ENCODE measurements at regions not wholly inside any gene's neighbourhood (a gene's known extent, or its start where the extent isn't known, plus 50 kb on each side); places are given as distances from the start of the nearest gene placed in this dataset.

DNA sequence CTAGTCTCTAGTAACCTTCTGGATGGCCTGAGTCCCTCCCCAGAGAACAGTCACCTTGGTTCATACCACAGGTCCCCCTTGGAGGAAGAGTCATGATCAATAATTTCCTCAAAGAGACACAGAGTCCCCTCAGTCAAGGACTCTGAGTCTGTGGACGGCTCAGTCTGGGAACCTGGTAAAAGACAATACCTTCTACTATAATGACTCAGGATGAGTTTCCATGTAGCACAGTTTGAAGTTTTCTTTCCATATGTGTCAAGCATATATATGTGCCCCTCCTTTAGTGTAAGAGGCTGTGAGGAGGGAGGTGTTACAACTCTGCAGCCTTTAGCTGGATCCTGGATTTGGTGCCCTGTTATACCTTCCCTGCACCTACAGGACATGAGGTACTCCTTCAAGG, 54.4 kb upstream of the TSKU start:
- no peaks in the 10 kb centered on the region for H3K36me3 Mint-ChIP-seq
- H3K9me3 Mint-ChIP-seq: no peaks in the 10 kb centered on the region
- H3K27ac Mint-ChIP-seq: no peak overlapping the region
- no peak for DNase-seq (ENCODE audit: low spot score in 2 of 2, unreplicated experiment in 2 of 2)
- TF ChIP-seq, protein P1, sequence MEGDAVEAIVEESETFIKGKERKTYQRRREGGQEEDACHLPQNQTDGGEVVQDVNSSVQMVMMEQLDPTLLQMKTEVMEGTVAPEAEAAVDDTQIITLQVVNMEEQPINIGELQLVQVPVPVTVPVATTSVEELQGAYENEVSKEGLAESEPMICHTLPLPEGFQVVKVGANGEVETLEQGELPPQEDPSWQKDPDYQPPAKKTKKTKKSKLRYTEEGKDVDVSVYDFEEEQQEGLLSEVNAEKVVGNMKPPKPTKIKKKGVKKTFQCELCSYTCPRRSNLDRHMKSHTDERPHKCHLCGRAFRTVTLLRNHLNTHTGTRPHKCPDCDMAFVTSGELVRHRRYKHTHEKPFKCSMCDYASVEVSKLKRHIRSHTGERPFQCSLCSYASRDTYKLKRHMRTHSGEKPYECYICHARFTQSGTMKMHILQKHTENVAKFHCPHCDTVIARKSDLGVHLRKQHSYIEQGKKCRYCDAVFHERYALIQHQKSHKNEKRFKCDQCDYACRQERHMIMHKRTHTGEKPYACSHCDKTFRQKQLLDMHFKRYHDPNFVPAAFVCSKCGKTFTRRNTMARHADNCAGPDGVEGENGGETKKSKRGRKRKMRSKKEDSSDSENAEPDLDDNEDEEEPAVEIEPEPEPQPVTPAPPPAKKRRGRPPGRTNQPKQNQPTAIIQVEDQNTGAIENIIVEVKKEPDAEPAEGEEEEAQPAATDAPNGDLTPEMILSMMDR (IDR thresholded peaks at IDR 0.05; ENCODE audit: unreplicated experiment): no peak
- no peaks in the 10 kb centered on the region for H3K4me1 Mint-ChIP-seq
- peaks cover 40% of the 10 kb centered on the region for H3K27me3 Mint-ChIP-seq (ENCODE audit: low read depth)
- no peak overlapping the region for H3K4me3 Mint-ChIP-seq

GRCh38 chr11:76729214-76729613, 53.9 kb upstream of the TSKU start:
- DNase-seq (ENCODE audit: low spot score in 2 of 2, unreplicated experiment in 2 of 2): no peak
- Mint-ChIP-seq H3K9me3 (no peaks in the 10 kb centered on the region), H3K36me3 (no peaks in the 10 kb centered on the region), H3K27me3 (ENCODE audit: low read depth) (peaks cover 36% of the 10 kb centered on the region), H3K27ac (no peak overlapping the region), H3K4me3 (no peak overlapping the region), H3K4me1 (peaks cover 1% of the 10 kb centered on the region)
- TF ChIP-seq, protein P1 (IDR thresholded peaks at IDR 0.05; ENCODE audit: unreplicated experiment): no peak

- no peak overlapping the region for H3K4me3 Mint-ChIP-seq
- H3K4me1 Mint-ChIP-seq: peaks cover 12% of the 10 kb centered on the region
- H3K27me3 Mint-ChIP-seq (ENCODE audit: low read depth): peaks cover 26% of the 10 kb centered on the region
- no peak overlapping the region for H3K27ac Mint-ChIP-seq
- DNase-seq (ENCODE audit: low spot score in 2 of 2, unreplicated experiment in 2 of 2): no peak
- no peaks in the 10 kb centered on the region for H3K9me3 Mint-ChIP-seq
- H3K36me3 Mint-ChIP-seq: no peaks in the 10 kb centered on the region
- TF ChIP-seq, protein P1 (IDR thresholded peaks at IDR 0.05; ENCODE audit: unreplicated experiment): no peak
Observed at GRCh38 chr11:76730887-76731565, 52.1 kb upstream of the TSKU start.

- TF ChIP-seq, protein P1 (IDR thresholded peaks at IDR 0.05; ENCODE audit: unreplicated experiment): no peak
- Mint-ChIP-seq H3K4me3 (no peak overlapping the region), H3K9me3 (no peaks in the 10 kb centered on the region), H3K4me1 (peaks cover 15% of the 10 kb centered on the region), H3K36me3 (no peaks in the 10 kb centered on the region), H3K27me3 (ENCODE audit: low read depth) (peaks cover 15% of the 10 kb centered on the region), H3K27ac (no peak overlapping the region)
- no peak for DNase-seq (ENCODE audit: low spot score in 2 of 2, unreplicated experiment in 2 of 2)
Observed at GRCh38 chr11:76732643-76733042, 50.5 kb upstream of the TSKU start.

All from mesothelial cell of epicardium (in vitro differentiated cells).